H1 (cell line): ENCODE measurements at regions not wholly inside any gene's neighbourhood (a gene's known extent, or its start where the extent isn't known, plus 50 kb on each side); places are given as distances from the start of the nearest gene placed in this dataset.
"Not testable (repeated sequence)": the region's sequence is repeated elsewhere in the genome, so short reads cannot be mapped to it uniquely, and the experiment has no call there.

Source experiments
- CTCF ChIA-PET: fragments of 300-600 bp; sonication (Branson Sonifier 250); formaldehyde crosslinking; loops from one replicate; lab custom pipeline; 2021; ENCODE audit not compliant: partially characterized antibody; lab: Charles Lee
- POLR2A ChIA-PET: fragments of 300-600 bp; sonication (Branson Sonifier 250); formaldehyde crosslinking; loops from one replicate; lab custom pipeline; 2021; ENCODE audit warnings: inconsistent platforms; ENCODE audit not compliant: partially characterized antibody; lab: Charles Lee
- DNase-seq, 2 experiments: peaks; one replicate each; pipeline versions ENCODE4 v3.0.0 to v3.0.0-alpha.2; 2010 to 2022; ENCODE audit warnings: low spot score in 2 of 2, low read depth in 1 of 2, mixed read lengths in 1 of 2
- FAIRE-seq: peaks from 2 replicates; lab custom pipeline; 2011; peaks lifted over from hg19 to GRCh38; lab: Jason Lieb, UNC
- H2AFZ ChIP-seq: 2 replicates; pipeline ENCODE4 v1.8.1; 2012; ENCODE audit warnings: low read length, inconsistent platforms
- H2AK5ac ChIP-seq: 2 replicates; pipeline ENCODE4 v1.6.1; 2013; ENCODE audit warnings: low read depth, low read length
- H2BK120ac ChIP-seq: replicated peaks from 2 replicates; pipeline ENCODE3; 2013; ENCODE audit warnings: low read depth, low read length, inconsistent platforms
- H2BK12ac ChIP-seq: 2 replicates; pipeline ENCODE4 v1.6.1; 2013; ENCODE audit warnings: low read depth, low read length
- H2BK15ac ChIP-seq: 2 replicates; pipeline ENCODE4 v1.6.1; 2013; ENCODE audit warnings: low read length
- H2BK20ac ChIP-seq: 2 replicates; pipeline ENCODE4 v1.6.1; 2013; ENCODE audit warnings: low read length
- H2BK5ac ChIP-seq: 2 replicates; pipeline ENCODE4 v1.6.1; 2013; ENCODE audit warnings: low read depth, low read length
- H3K14ac ChIP-seq: 2 replicates; pipeline ENCODE4 v1.6.1; 2013; ENCODE audit warnings: inconsistent platforms; ENCODE audit not compliant: insufficient read length
- H3K18ac ChIP-seq: 2 replicates; pipeline ENCODE4 v1.6.1; 2013; ENCODE audit warnings: low read length; ENCODE audit errors: extremely low read depth
- H3K23ac ChIP-seq: 2 replicates; pipeline ENCODE4 v1.6.1; 2013; ENCODE audit warnings: inconsistent platforms; ENCODE audit not compliant: insufficient read length
- H3K23me2 ChIP-seq: 2 replicates; pipeline ENCODE4 v1.6.1; 2013; ENCODE audit warnings: low read depth, low read length
- H3K27ac ChIP-seq: 2 replicates; pipeline ENCODE4 v1.6.1; 2011; ENCODE audit warnings: low read depth, low read length, inconsistent platforms
- H3K27me3 ChIP-seq, 4 experiments: replicated peaks in 1 of 4; 1 replicate in 1 of 4; 2 replicates in 3 of 4; pipeline versions ENCODE4 v1.6.1 to v1.8.1; 2011 to 2013; ENCODE audit warnings: low read length in 3 of 4, mild to moderate bottlenecking in 3 of 4, inconsistent platforms in 2 of 4, mixed read lengths in 2 of 4, moderate library complexity in 1 of 4; ENCODE audit not compliant: control insufficient read depth in 3 of 4, insufficient read depth in 3 of 4; ENCODE audit errors: extremely low read depth in 1 of 4
- H3K36me3 ChIP-seq, 4 experiments: 2 replicates each; pipeline versions ENCODE4 v1.6.1 to v1.8.1; 2011 to 2013; ENCODE audit warnings: mild to moderate bottlenecking in 4 of 4, low read length in 3 of 4, moderate library complexity in 2 of 4, control low read depth in 1 of 4, inconsistent platforms in 1 of 4; ENCODE audit not compliant: insufficient read depth in 4 of 4, control insufficient read depth in 2 of 4
- H3K4ac ChIP-seq: replicated peaks from 2 replicates; pipeline ENCODE3; 2013; ENCODE audit warnings: low read length, low read depth, mixed read lengths, inconsistent platforms; ENCODE audit not compliant: insufficient read length
- H3K4me1 ChIP-seq, 4 experiments: replicated peaks in 1 of 4; 1 replicate in 1 of 4; 2 replicates in 3 of 4; pipeline versions ENCODE4 v1.6.1 to v1.8.1; 2011 to 2013; ENCODE audit warnings: low read length in 3 of 4, inconsistent platforms in 2 of 4, mixed read lengths in 1 of 4; ENCODE audit not compliant: insufficient read depth in 4 of 4, control insufficient read depth in 3 of 4
- H3K4me2 ChIP-seq, 2 experiments: 2 replicates each; pipeline versions ENCODE4 v1.6.1 to v1.8.1; 2011 to 2013; ENCODE audit warnings: low read depth in 2 of 2, low read length in 2 of 2, control low read depth in 1 of 2, inconsistent platforms in 1 of 2, mild to moderate bottlenecking in 1 of 2; ENCODE audit not compliant: insufficient read depth in 1 of 2
- H3K4me3 ChIP-seq, 4 experiments: fragments of 200-600, 300-600 bp in 1 of 4; sonication (generic), shearing (Covaris generic), sonication (Bioruptor Twin) in 1 of 4; 2 replicates each; pipeline versions ENCODE4 v1.5.1 to v1.8.1; 2011 to 2016; ENCODE audit warnings: low read length in 4 of 4, low read depth in 3 of 4, control low read depth in 2 of 4, inconsistent platforms in 2 of 4, mild to moderate bottlenecking in 2 of 4, mixed read lengths in 1 of 4, moderate library complexity in 1 of 4; ENCODE audit not compliant: insufficient read depth in 2 of 4; ENCODE audit errors: extremely low read depth in 1 of 4
- H3K56ac ChIP-seq: replicated peaks from 2 replicates; pipeline ENCODE3; 2013; ENCODE audit warnings: low read depth, mild to moderate bottlenecking, mixed read lengths, low read length, inconsistent platforms; ENCODE audit not compliant: insufficient read length
- H3K79me1 ChIP-seq: 2 replicates; pipeline ENCODE4 v1.6.1; 2013; ENCODE audit warnings: low read depth, low read length, control low read depth
- H3K79me2 ChIP-seq, 2 experiments: 2 replicates each; pipeline versions ENCODE4 v1.6.1 to v1.8.1; 2012 to 2013; ENCODE audit warnings: low read length in 2 of 2, mild to moderate bottlenecking in 2 of 2, inconsistent platforms in 1 of 2; ENCODE audit not compliant: insufficient read depth in 2 of 2, control insufficient read depth in 1 of 2
- H3K9ac ChIP-seq, 4 experiments: replicated peaks in 1 of 4; 1 replicate in 1 of 4; 2 replicates in 3 of 4; pipeline versions ENCODE4 v1.6.1 to v1.8.1; 2011 to 2013; ENCODE audit warnings: low read depth in 3 of 4, low read length in 3 of 4, control low read depth in 2 of 4, mild to moderate bottlenecking in 2 of 4, moderate library complexity in 2 of 4, inconsistent platforms in 1 of 4; ENCODE audit errors: extremely low read depth in 1 of 4
- H3K9me3 ChIP-seq, 2 experiments: 2 replicates each; pipeline versions ENCODE4 v1.6.1 to v1.8.1; 2012 to 2013; ENCODE audit warnings: mild to moderate bottlenecking in 2 of 2, moderate library complexity in 2 of 2, control low read depth in 1 of 2, inconsistent platforms in 1 of 2, low read depth in 1 of 2, low read length in 1 of 2, mixed read lengths in 1 of 2; ENCODE audit not compliant: insufficient read depth in 2 of 2
- H4K20me1 ChIP-seq, 2 experiments: replicated peaks in 1 of 2; 2 replicates each; pipeline versions ENCODE3 to v1.8.1; 2011 to 2013; ENCODE audit warnings: inconsistent platforms in 2 of 2, low read length in 2 of 2, mild to moderate bottlenecking in 1 of 2; ENCODE audit not compliant: insufficient read depth in 2 of 2, control insufficient read depth in 1 of 2
- H4K5ac ChIP-seq: 2 replicates; pipeline ENCODE4 v1.6.1; 2013; ENCODE audit warnings: low read length, low read depth, mixed read lengths, inconsistent platforms; ENCODE audit not compliant: insufficient read length
- H4K8ac ChIP-seq: 2 replicates; pipeline ENCODE4 v1.8.0; 2013; ENCODE audit warnings: mild to moderate bottlenecking, moderate library complexity, low read length, inconsistent platforms; ENCODE audit not compliant: insufficient read depth; ENCODE audit errors: extremely low read depth
- H4K91ac ChIP-seq: replicated peaks from 2 replicates; pipeline ENCODE3; 2013; ENCODE audit warnings: low read length, mixed read lengths, inconsistent platforms; ENCODE audit not compliant: insufficient read length
- WGBS, 2 experiments: shearing (Covaris generic) in 1 of 2; methylation state at CpG; one replicate each; pipeline versions ENCODE4 v1.1.6 to v1.1.7; 2013 to 2015; ENCODE audit warnings: low lambda C conversion rate in 2 of 2, mixed read lengths in 2 of 2, inconsistent platforms in 1 of 2, low coverage in 1 of 2, missing lambda C conversion rate in 1 of 2; ENCODE audit not compliant: insufficient replicate concordance in 2 of 2, insufficient coverage in 1 of 2, insufficient read length in 1 of 2; ENCODE audit errors: extremely low coverage in 1 of 2, missing lambda C conversion rate in 1 of 2; 5-methylcytosine and 5-hydroxymethylcytosine counted together

DNA sequence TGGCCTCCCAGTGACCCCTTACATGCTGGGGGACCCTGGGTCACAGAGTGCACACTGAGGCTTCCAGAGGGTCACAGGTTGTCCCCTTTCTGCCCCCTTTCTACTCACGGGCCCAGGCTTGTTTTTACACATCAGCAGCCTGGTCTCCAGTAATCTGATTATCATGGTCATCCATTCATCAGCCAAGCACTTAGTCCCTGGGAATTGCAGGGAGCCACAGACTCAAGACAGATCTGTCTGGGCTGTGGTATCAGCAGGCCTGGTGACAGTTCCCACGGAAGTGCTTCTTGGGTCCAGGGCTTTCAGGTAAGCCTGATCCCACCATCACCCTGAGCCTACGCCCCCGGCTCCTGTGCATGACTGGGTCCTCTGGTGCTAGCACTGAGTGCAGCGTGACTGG is 86.6 kb upstream of the OSBPL11 start:
- CTCF ChIA-PET, result interaction anchor here (1.5 kb wide), 1 partner anchor 18 kb away, joined by 7 read pairs; no protein-coding TSS in a partner anchor
- H2BK5ac ChIP-seq, H3K14ac ChIP-seq, H4K8ac ChIP-seq, H3K4me1 ChIP-seq, H2AFZ ChIP-seq, H2BK15ac ChIP-seq, H2AK5ac ChIP-seq, H3K23ac ChIP-seq, H3K27me3 ChIP-seq, H4K5ac ChIP-seq, H3K4me3 ChIP-seq, H3K9me3 ChIP-seq, H3K4ac ChIP-seq, H3K56ac ChIP-seq, H4K91ac ChIP-seq, H3K9ac ChIP-seq, FAIRE-seq, H3K79me1 ChIP-seq, POLR2A ChIA-PET, H2BK12ac ChIP-seq, H3K23me2 ChIP-seq, H4K20me1 ChIP-seq, H3K18ac ChIP-seq, H3K36me3 ChIP-seq, H3K27ac ChIP-seq, H2BK20ac ChIP-seq, H3K79me2 ChIP-seq, H3K4me2 ChIP-seq, DNase-seq, H2BK120ac ChIP-seq: not testable (repeated sequence)
- WGBS, 2 experiments, result 74% methylated on average over 5 of the region's 5 CpGs; no CpG with 5 or more reads in 1 of the 2 experiments

DNA sequence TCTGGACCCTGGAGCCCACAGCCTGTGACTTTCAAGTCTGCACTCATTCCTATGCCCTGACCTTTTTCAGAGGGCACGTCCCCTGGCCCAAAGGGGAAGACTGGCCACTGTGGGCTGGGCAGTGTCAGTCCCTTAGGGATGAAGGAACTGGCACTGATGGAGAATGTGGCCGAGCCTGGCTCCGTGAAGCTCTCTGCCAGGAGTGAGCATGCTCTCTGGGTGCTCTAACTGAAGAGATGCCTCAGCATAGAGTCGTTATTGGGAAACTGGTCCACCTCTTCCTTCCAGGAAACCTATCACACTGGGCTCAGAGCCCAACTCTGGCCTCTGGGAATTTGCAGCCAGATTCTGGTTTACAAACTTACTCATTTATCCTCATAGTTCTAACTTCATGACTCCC is 87.3 kb upstream of the OSBPL11 start:
- not testable (repeated sequence) for H3K4me1 ChIP-seq, H3K27ac ChIP-seq, H4K91ac ChIP-seq, H3K9ac ChIP-seq, FAIRE-seq, H3K79me1 ChIP-seq, H4K20me1 ChIP-seq, H3K23ac ChIP-seq, H4K5ac ChIP-seq, H3K4me2 ChIP-seq, H3K23me2 ChIP-seq, H3K4me3 ChIP-seq, H3K27me3 ChIP-seq, H4K8ac ChIP-seq, H3K56ac ChIP-seq, H3K9me3 ChIP-seq, H2BK5ac ChIP-seq, H3K79me2 ChIP-seq, H2AFZ ChIP-seq, H3K18ac ChIP-seq, H3K14ac ChIP-seq, H2BK12ac ChIP-seq, H3K36me3 ChIP-seq, H3K4ac ChIP-seq, H2BK120ac ChIP-seq, H2BK20ac ChIP-seq, H2AK5ac ChIP-seq, H2BK15ac ChIP-seq, DNase-seq
- CTCF ChIA-PET, result interaction anchor here (1.0 to 1.5 kb wide), 2 partner anchors 14 to 19 kb away, joined by 4 to 7 read pairs; no protein-coding TSS in a partner anchor
- WGBS, 2 experiments, result 88% methylated on average over 2 of the region's 4 CpGs; no CpG with 5 or more reads in 1 of the 2 experiments
- POLR2A ChIA-PET, result interaction anchor here (0.6 kb wide), 1 partner anchor 53 kb away, joined by 4 read pairs; no protein-coding TSS in a partner anchor
